H9 (cell line): ENCODE measurements at regions not wholly inside any gene's neighbourhood (a gene's known extent, or its start where the extent isn't known, plus 50 kb on each side); places are given as distances from the start of the nearest gene placed in this dataset.

ENCODE experiments used
- DNase-seq: peaks from one replicate; pipeline ENCODE4 v3.0.0-alpha.2; 2017
- H2AFZ ChIP-seq: one replicate; pipeline ENCODE4 v1.6.1; 2013; ENCODE audit warnings: mild to moderate bottlenecking, low read length, control low read depth, moderate library complexity
- H2AK5ac ChIP-seq: 2 replicates; pipeline ENCODE4 v1.6.1; 2013; ENCODE audit warnings: low read length, control low read depth, mixed read lengths; ENCODE audit not compliant: insufficient read length
- H2BK120ac ChIP-seq: one replicate; pipeline ENCODE4 v1.6.1; 2013; ENCODE audit warnings: low read depth, mild to moderate bottlenecking, low read length, control low read depth, inconsistent platforms; ENCODE audit not compliant: poor library complexity, severe bottlenecking
- H2BK12ac ChIP-seq: 2 replicates; pipeline ENCODE4 v1.6.1; 2013; ENCODE audit warnings: low read length, control low read depth, mixed read lengths, low read depth; ENCODE audit not compliant: insufficient read length
- H2BK15ac ChIP-seq: 2 replicates; pipeline ENCODE4 v1.6.1; 2013; ENCODE audit warnings: low read depth, low read length, control low read depth
- H2BK20ac ChIP-seq: one replicate; pipeline ENCODE4 v1.6.1; 2013; ENCODE audit warnings: low read depth, mild to moderate bottlenecking, low read length, control low read depth, inconsistent platforms; ENCODE audit not compliant: poor library complexity, severe bottlenecking
- H2BK5ac ChIP-seq: 2 replicates; pipeline ENCODE4 v1.6.1; 2013; ENCODE audit warnings: low read length, control low read depth, mixed read lengths; ENCODE audit not compliant: insufficient read length
- H3K14ac ChIP-seq: 2 replicates; pipeline ENCODE4 v1.6.1; 2013; ENCODE audit warnings: low read length, control low read depth; ENCODE audit not compliant: insufficient read depth
- H3K18ac ChIP-seq: 2 replicates; pipeline ENCODE4 v1.6.1; 2013; ENCODE audit warnings: low read depth, mild to moderate bottlenecking, mixed read lengths, low read length, control low read depth; ENCODE audit not compliant: insufficient read length
- H3K23ac ChIP-seq: 2 replicates; pipeline ENCODE4 v1.6.1; 2013; ENCODE audit warnings: low read length, control low read depth, mixed read lengths, low read depth; ENCODE audit not compliant: insufficient read length
- H3K23me2 ChIP-seq: 2 replicates; pipeline ENCODE4 v1.6.1; 2013; ENCODE audit warnings: low read depth, mild to moderate bottlenecking, mixed read lengths, low read length, control low read depth; ENCODE audit not compliant: insufficient read length, poor library complexity, severe bottlenecking
- H3K27ac ChIP-seq: 2 replicates; pipeline ENCODE4 v1.5.1; 2013; ENCODE audit warnings: low read length, control low read depth, mixed read lengths, low read depth; ENCODE audit not compliant: insufficient read length
- H3K27me3 ChIP-seq: 2 replicates; pipeline ENCODE4 v1.6.1; 2013; ENCODE audit warnings: low read length, control low read depth, inconsistent platforms; ENCODE audit not compliant: insufficient read depth
- H3K4ac ChIP-seq: 2 replicates; pipeline ENCODE4 v1.6.1; 2013; ENCODE audit warnings: low read depth, mild to moderate bottlenecking, control low read depth, inconsistent platforms, low read length, moderate library complexity
- H3K4me1 ChIP-seq: 2 replicates; pipeline ENCODE4 v1.6.1; 2013; ENCODE audit warnings: low read length, control low read depth, inconsistent platforms; ENCODE audit not compliant: insufficient read depth
- H3K4me2 ChIP-seq: 2 replicates; pipeline ENCODE4 v1.6.1; 2013; ENCODE audit warnings: low read length, control low read depth, mixed read lengths; ENCODE audit not compliant: insufficient read length, insufficient read depth
- H3K56ac ChIP-seq: 2 replicates; pipeline ENCODE4 v1.6.1; 2013; ENCODE audit warnings: low read depth, mild to moderate bottlenecking, mixed read lengths, low read length, control low read depth; ENCODE audit not compliant: insufficient read length
- H3K79me1 ChIP-seq: 2 replicates; pipeline ENCODE4 v1.6.1; 2013; ENCODE audit warnings: low read depth, mild to moderate bottlenecking, moderate library complexity, low read length, control low read depth, inconsistent platforms; ENCODE audit not compliant: insufficient read depth, poor library complexity, severe bottlenecking
- H3K79me2 ChIP-seq: 2 replicates; pipeline ENCODE4 v1.6.1; 2013; ENCODE audit warnings: low read length, control low read depth, inconsistent platforms; ENCODE audit not compliant: insufficient read depth
- H3K9ac ChIP-seq: 2 replicates; pipeline ENCODE4 v1.6.1; 2013; ENCODE audit warnings: low read length, control low read depth, mixed read lengths; ENCODE audit not compliant: insufficient read length; ENCODE audit errors: extremely low read depth
- H3K9me3 ChIP-seq: one replicate; pipeline ENCODE4 v1.6.1; 2013; ENCODE audit warnings: low read depth, low read length, inconsistent platforms; ENCODE audit not compliant: control insufficient read depth
- H3T11ph ChIP-seq: one replicate; pipeline ENCODE4 v1.6.1; 2013; ENCODE audit warnings: mild to moderate bottlenecking, low read length, control low read depth, inconsistent platforms
- H4K20me1 ChIP-seq: one replicate; pipeline ENCODE4 v1.6.1; 2013; ENCODE audit not compliant: control insufficient read depth, insufficient read length, insufficient read depth
- H4K5ac ChIP-seq: 2 replicates; pipeline ENCODE4 v1.6.1; 2013; ENCODE audit warnings: low read depth, mild to moderate bottlenecking, mixed read lengths, low read length, control low read depth; ENCODE audit not compliant: insufficient read length
- H4K8ac ChIP-seq: replicated peaks from 2 replicates; pipeline ENCODE4 v1.6.1; 2013; ENCODE audit warnings: low read length, control low read depth, mixed read lengths, low read depth; ENCODE audit not compliant: insufficient read length
- H4K91ac ChIP-seq: 2 replicates; pipeline ENCODE4 v1.6.1; 2013; ENCODE audit warnings: low read depth, mild to moderate bottlenecking, moderate library complexity, mixed read lengths, low read length, control low read depth; ENCODE audit not compliant: insufficient read length
- H3K27ac Mint-ChIP-seq, 3 experiments: 2 replicates in 2 of 3; 3 replicates in 1 of 3; pipeline ENCODE4 v1.8.0; 2020 to 2021; ENCODE audit warnings: mixed read lengths in 3 of 3, mild to moderate bottlenecking in 1 of 3, moderate library complexity in 1 of 3
- H3K27me3 Mint-ChIP-seq: 2 replicates; pipeline ENCODE4 v1.8.0; 2021; ENCODE audit warnings: low read depth, mild to moderate bottlenecking, moderate library complexity, mixed read lengths
- H3K36me3 Mint-ChIP-seq, 3 experiments: 2 replicates in 2 of 3; 3 replicates in 1 of 3; pipeline ENCODE4 v1.8.0; 2020 to 2021; ENCODE audit warnings: low read depth in 3 of 3, mixed read lengths in 3 of 3; ENCODE audit not compliant: insufficient read depth in 1 of 3
- H3K4me1 Mint-ChIP-seq, 2 experiments: 2 replicates each; pipeline ENCODE4 v1.8.0; 2020; ENCODE audit warnings: mixed read lengths in 2 of 2
- H3K4me3 Mint-ChIP-seq, 2 experiments: 2 replicates in 1 of 2; 3 replicates in 1 of 2; pipeline ENCODE4 v1.8.0; 2020 to 2021; ENCODE audit warnings: mild to moderate bottlenecking in 2 of 2, mixed read lengths in 2 of 2, moderate library complexity in 1 of 2
- H3K9me3 Mint-ChIP-seq, 2 experiments: 2 replicates in 1 of 2; 3 replicates in 1 of 2; pipeline ENCODE4 v1.8.0; 2020; ENCODE audit warnings: mild to moderate bottlenecking in 2 of 2, mixed read lengths in 2 of 2, moderate library complexity in 1 of 2
- WGBS: extraction: QIAGEN DNeasy Blood & Tissue Kit; methylation state at CpG from one replicate; pipeline ENCODE4 v1.1.7; 2013; ENCODE audit warnings: missing lambda C conversion rate, low lambda C conversion rate, mixed read lengths; ENCODE audit not compliant: insufficient read length; ENCODE audit errors: extremely low coverage; 5-methylcytosine and 5-hydroxymethylcytosine counted together
- TF ChIP-seq, protein P1 (sequence below): fragments of 200-600 bp; sonication (generic); conservative IDR thresholded peaks from 3 replicates; pipeline ENCODE4 v1.8.0; 2021; ENCODE audit warnings: antibody characterized with exemption, mild to moderate bottlenecking

DNA sequence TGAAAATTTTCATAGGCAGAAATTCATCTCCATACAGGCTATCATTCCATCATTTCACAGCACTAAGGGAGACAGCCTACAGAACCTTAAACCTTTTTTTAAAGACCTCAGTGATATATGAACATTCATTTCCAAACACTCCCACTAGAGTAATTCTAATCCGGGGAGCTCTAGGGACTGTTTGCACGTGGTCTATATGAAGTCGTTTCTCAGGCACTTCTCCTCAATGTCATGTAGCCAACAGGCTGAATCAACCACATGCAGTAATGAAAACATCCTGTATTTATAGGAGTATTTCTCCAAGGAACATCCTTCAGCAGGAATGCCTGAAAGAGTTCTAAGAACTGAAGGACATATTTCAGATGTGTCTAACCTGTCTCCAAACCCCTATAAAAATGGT, 97.3 kb upstream of the CREB1 start:
- no peaks in the 10 kb centered on the region for H3K27me3 Mint-ChIP-seq
- H3K4me3 Mint-ChIP-seq = no peak overlapping the region
- no peak overlapping the region for H3K27ac Mint-ChIP-seq
- no peak overlapping the region for H4K8ac ChIP-seq
- no peak overlapping the region for H3K9ac ChIP-seq
- H2BK5ac ChIP-seq = no peak overlapping the region
- no peak overlapping the region for H2AK5ac ChIP-seq
- TF ChIP-seq, protein P1, sequence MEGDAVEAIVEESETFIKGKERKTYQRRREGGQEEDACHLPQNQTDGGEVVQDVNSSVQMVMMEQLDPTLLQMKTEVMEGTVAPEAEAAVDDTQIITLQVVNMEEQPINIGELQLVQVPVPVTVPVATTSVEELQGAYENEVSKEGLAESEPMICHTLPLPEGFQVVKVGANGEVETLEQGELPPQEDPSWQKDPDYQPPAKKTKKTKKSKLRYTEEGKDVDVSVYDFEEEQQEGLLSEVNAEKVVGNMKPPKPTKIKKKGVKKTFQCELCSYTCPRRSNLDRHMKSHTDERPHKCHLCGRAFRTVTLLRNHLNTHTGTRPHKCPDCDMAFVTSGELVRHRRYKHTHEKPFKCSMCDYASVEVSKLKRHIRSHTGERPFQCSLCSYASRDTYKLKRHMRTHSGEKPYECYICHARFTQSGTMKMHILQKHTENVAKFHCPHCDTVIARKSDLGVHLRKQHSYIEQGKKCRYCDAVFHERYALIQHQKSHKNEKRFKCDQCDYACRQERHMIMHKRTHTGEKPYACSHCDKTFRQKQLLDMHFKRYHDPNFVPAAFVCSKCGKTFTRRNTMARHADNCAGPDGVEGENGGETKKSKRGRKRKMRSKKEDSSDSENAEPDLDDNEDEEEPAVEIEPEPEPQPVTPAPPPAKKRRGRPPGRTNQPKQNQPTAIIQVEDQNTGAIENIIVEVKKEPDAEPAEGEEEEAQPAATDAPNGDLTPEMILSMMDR = no peak
- no peak overlapping the region for H2BK15ac ChIP-seq
- no peak overlapping the region for H2AFZ ChIP-seq
- H3K14ac ChIP-seq = no peak overlapping the region
- no peaks in the 10 kb centered on the region for H4K20me1 ChIP-seq
- DNase-seq = no peak
- no peak overlapping the region for H3K27ac ChIP-seq
- H3K36me3 Mint-ChIP-seq = no peaks in the 10 kb centered on the region
- H3K4ac ChIP-seq = no peak overlapping the region
- no peaks in the 10 kb centered on the region for H3K79me1 ChIP-seq
- H2BK120ac ChIP-seq = no peak overlapping the region
- H3K18ac ChIP-seq = no peak overlapping the region
- H3K23ac ChIP-seq = no peak overlapping the region
- no peaks in the 10 kb centered on the region for H3K23me2 ChIP-seq
- WGBS = no CpG with 5 or more reads among the region's 3 CpGs
- H3K4me1 Mint-ChIP-seq = peaks cover 5% of the 10 kb centered on the region in 2 experiments; a peak in 3 of 4 replicates
- H4K91ac ChIP-seq = no peak overlapping the region
- no peaks in the 10 kb centered on the region for H3K4me1 ChIP-seq
- H2BK12ac ChIP-seq = no peak overlapping the region
- no peak overlapping the region for H3K56ac ChIP-seq
- no peaks in the 10 kb centered on the region for H3K9me3 Mint-ChIP-seq
- no peaks in the 10 kb centered on the region for H3K79me2 ChIP-seq
- no peak overlapping the region for H3T11ph ChIP-seq
- H4K5ac ChIP-seq = no peak overlapping the region
- H3K4me2 ChIP-seq = no peak overlapping the region
- no peaks in the 10 kb centered on the region for H3K27me3 ChIP-seq
- H3K9me3 ChIP-seq = no peaks in the 10 kb centered on the region
- no peak overlapping the region for H2BK20ac ChIP-seq
